HG03460 (cell line): ENCODE measurements at regions not wholly inside any gene's neighbourhood (a gene's known extent, or its start where the extent isn't known, plus 50 kb on each side); places are given as distances from the start of the nearest gene placed in this dataset.

Source experiments
- ATAC-seq: cut with Tn5 transposase; IDR thresholded peaks from one replicate; pipeline ENCODE4 v1.9.1; 2021; ENCODE audit not compliant: unreplicated experiment

GRCh38 chr6:169843110-169843509 is 91.7 kb downstream of the ERMARD start:
- no peak for ATAC-seq

DNA sequence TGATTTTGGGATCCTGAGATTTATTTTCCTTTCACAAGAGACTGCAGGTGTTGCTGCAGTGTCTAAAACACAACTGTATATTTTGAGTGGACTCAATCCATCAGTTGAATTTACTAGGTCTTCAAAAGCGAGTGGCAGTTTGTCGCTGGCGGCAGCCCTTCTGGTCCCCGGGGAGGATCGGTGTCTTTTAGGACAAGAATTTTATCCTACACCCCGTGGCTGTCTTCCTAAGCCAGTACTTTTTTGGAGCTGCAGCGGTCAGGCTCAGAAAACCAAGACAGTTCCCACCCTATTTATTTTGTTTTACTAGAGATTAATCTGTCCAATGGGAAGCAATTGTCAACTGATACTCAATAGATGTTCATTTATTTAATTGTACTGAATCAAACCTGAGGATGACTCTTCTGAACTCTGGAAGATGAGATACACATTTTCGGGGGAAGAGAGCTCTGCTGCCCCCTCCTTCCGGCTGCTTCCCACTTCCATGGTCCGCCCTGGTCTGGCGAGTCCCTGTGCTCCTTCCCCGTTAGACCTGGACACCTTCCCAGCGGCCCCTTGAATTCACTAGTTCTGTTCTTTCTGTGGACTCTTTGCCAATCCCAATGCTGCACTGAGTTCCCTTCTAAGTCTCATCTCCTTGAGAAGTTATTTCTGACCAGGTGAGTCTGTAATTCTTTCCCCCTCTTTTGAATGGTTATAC is 90.6 kb downstream of the ERMARD start:
- ATAC-seq, result no peak

GRCh38 chr6:169841251-169841650 is 89.8 kb downstream of the ERMARD start:
- no peak for ATAC-seq

GRCh38 chr6:169839898-169840631 is 88.6 kb downstream of the ERMARD start:
- ATAC-seq, result no peak

DNA sequence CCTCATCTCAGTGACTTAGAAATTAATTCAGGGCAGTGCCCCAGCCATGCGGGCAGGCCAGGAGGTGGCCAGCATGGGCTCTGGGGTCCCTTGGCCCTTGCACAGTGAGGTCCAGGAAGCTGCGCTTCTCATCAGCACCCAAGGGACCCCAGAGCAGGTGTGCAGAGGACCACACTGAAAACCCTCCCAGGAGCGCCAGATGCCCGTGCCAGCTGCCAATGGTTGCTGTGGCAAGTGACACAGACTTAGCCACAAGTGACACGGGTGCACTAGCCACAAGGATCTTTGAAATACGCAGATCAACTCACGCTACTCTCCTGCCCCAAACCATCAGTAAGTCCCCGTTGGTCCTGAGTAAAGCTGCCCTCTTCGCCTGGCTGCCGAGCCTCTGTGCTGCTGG is 88.1 kb downstream of the ERMARD start:
- no peak for ATAC-seq

GRCh38 chr6:169839029-169839481 is 87.6 kb downstream of the ERMARD start:
- ATAC-seq, result no peak

DNA sequence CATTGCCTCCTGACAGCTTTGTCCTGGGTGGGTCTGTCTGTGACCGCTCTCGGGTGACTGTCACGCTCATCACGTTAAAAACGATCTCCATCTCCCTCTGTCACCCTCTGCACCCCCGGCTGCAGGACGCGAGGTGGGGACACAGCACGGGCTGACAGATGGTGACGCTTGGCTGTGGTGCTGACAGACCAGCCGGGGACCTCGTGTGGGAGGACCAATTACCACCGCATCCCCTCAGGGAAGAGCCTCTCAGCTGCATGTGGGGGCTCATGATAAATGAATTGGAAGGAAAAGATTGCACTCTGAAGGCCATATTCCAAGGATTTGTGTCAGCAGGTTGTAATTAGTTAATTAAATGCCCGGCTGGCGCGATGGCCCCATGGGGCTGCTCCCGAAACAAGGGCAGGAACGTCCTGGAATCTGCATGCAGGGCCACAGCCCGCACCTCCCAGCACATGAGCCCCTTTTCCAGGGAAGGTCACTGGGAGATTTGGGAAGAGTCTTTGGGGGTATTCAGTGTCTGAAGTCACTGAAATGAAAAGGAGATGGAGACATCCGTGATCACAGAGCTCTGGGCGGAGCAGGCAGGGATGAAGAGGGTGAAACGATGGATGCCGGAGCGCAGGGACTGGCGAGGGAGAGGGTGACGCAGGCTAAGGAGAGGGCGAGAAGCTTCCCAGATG is 87.1 kb downstream of the ERMARD start:
- ATAC-seq, result no peak

DNA sequence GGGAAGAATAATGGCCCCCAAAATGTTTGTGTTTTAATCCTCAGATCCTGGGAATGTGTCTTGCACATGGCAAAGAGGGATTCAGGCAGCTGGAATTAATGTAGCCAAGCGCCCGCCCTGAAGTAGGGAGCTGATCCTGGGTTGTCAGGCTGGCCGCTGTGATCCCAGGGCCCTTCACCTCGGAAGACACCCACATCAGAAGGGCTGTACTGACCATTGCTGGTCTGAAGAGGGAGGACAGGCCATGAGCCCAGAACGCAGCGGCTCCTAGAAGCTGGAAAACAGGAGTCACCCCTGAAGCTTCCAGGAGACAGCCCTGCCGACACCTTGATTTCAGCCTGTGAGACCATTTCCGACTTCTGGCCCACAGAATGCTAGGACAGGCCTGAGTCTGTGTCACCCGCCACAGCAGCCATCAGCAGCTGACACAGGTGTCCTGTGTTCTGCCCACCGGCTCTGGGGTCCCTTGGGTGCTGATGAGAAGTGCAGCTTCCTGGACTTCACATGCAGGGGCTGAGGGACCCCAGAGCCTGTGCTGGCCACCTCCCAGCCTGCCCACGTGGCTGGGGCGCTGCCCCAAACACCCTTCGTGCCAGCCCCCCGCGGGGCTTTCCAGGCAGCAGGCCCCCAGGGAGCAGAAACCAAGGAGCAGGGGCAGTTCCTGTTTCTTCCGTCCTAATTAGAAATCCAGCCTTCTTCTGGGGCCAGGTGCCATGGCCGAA is 86.3 kb downstream of the ERMARD start:
- no peak for ATAC-seq

DNA sequence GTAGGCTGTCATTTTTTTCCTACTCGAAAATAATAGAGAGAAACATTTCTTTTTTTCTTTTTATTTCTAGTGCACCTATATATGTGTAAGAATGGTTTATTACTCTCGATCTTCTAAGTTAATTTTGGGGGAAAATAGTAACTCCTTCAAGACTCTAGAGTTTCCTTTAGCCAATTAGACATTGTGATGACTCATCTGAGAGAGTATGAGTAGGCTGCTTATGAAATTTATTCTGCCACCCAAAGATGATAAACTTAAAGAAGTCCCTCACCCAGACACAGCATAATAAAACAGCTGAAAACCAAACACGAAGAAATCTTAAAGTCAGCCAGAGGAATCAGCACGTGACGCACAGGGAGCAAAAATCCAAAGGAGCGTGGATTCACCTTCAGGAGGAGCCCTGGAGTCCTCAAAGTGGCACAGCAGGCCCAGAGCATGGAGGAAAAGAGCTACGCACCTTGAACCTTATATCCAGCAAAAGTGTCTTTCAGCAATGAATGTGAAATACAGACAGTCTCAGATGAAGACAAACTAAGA is 81.9 kb downstream of the ERMARD start:
- no peak for ATAC-seq

GRCh38 chr6:169832247-169832948 is 81.0 kb downstream of the ERMARD start:
- ATAC-seq, result no peak

GRCh38 chr6:169831450-169832246 is 80.2 kb downstream of the ERMARD start:
- peak; percentile 82 for ATAC-seq
